Sigmoid colon (tissue), 6 donors: ENCODE measurements at regions not wholly inside any gene's neighbourhood (a gene's known extent, or its start where the extent isn't known, plus 50 kb on each side); places are given as distances from the start of the nearest gene placed in this dataset.
A peak's percentile ranks its signal among the peaks of the same experiment; 100 is the strongest.

Source experiments
- DNase-seq: peaks from one replicate; pipeline ENCODE4 v3.0.0-alpha.2; 2019
- H3K27ac ChIP-seq, 4 donors: fragments of 200-600 bp; sonication (generic); one replicate each; pipeline ENCODE4 v1.5.1; 2016 to 2019; ENCODE audit warnings: mild to moderate bottlenecking in 1 of 4
- H3K27me3 ChIP-seq, 3 donors: fragments of 200-600 bp; sonication (generic); one replicate each; pipeline ENCODE4 v1.5.1; 2019; ENCODE audit warnings: mild to moderate bottlenecking in 1 of 3
- H3K36me3 ChIP-seq, 4 donors: fragments of 200-600 bp; sonication (generic); one replicate each; pipeline ENCODE4 v1.5.1; 2016 to 2019
- H3K4me1 ChIP-seq, 4 donors: fragments of 200-600 bp; sonication (generic); one replicate each; pipeline ENCODE4 v1.5.1; 2017 to 2019
- H3K4me3 ChIP-seq, 4 donors: fragments of 200-600 bp; sonication (generic); one replicate each; pipeline ENCODE4 v1.5.1; 2017 to 2019; ENCODE audit warnings: mild to moderate bottlenecking in 2 of 4, moderate library complexity in 1 of 4
- H3K9me3 ChIP-seq, 4 donors: fragments of 200-600 bp in 3 of 4; sonication (generic) in 3 of 4; one replicate each; pipeline versions ENCODE4 v1.5.1 to v1.6.1; 2013 to 2019
- CTCF ChIP-seq, 4 experiments: fragments of 450-650 bp in 3 of 4; fragments of 200-600 bp in 1 of 4; IDR thresholded peaks; one replicate each; pipeline ENCODE4 v1.5.1; 2016 to 2019; ENCODE audit warnings: antibody characterized with exemption in 4 of 4, mild to moderate bottlenecking in 3 of 4, moderate library complexity in 2 of 4
- EP300 ChIP-seq, 4 donors: sonication (generic); formaldehyde crosslinking; IDR thresholded peaks; one replicate each; pipeline ENCODE4 v1.6.1; 2017; ENCODE audit warnings: antibody characterized with exemption in 4 of 4
- POLR2A ChIP-seq, 2 donors: fragments of 450-650 bp; IDR thresholded peaks; one replicate each; pipeline ENCODE4 v1.6.1; 2016; ENCODE audit warnings: antibody characterized with exemption in 2 of 2, mild to moderate bottlenecking in 2 of 2, moderate library complexity in 2 of 2
- POLR2AphosphoS5 ChIP-seq, 4 donors: sonication (generic); formaldehyde crosslinking; IDR thresholded peaks; one replicate each; pipeline ENCODE4 v1.6.1; 2017; ENCODE audit warnings: antibody characterized with exemption in 4 of 4
- WGBS, 2 donors: extraction: QIAGEN DNeasy Blood & Tissue Kit; methylation state at CpG; one replicate each; pipeline ENCODE4 v1.1.7; 2013; 5-methylcytosine and 5-hydroxymethylcytosine counted together
- intact Hi-C: fragments of 100-400 bp; cut with DNase I; formaldehyde crosslinking; loops from one replicate; pipeline ENCODE4 v1.15.1; 2023
- donor health status: healthy with polysubstance abuse.
- donor health status: healthy.

GRCh38 chr2:171253279-171253678, 92.6 kb upstream of the TLK1 start:
- Histone ChIP-seq H3K27ac (peak overlapping the region; percentile 63 to 75 (median 70)), H3K27me3 (no peaks in the 10 kb centered on the region), H3K36me3 (no peaks in the 10 kb centered on the region), H3K9me3 (no peaks in the 10 kb centered on the region), H3K4me1 (peaks cover 0 to 23% (median 14%) of the 10 kb centered on the region in 4 donors), H3K4me3 (peak overlapping the region in 1 of 4 donors; percentile 0)
- 78 to 88% methylated on average over 1 of the region's 1 CpG for WGBS, 2 donors
- intact Hi-C loops: loop anchor here (5.0 kb wide), 1 partner anchor 91 kb away; the partner anchor contains the start of gene TLK1
- TF ChIP-seq EP300 (IDR thresholded peaks at IDR 0.05) (no peak), POLR2AphosphoS5 (IDR thresholded peaks at IDR 0.05) (no peak), POLR2A (IDR thresholded peaks at IDR 0.05) (no peak), CTCF (IDR thresholded peaks at IDR 0.05) (no peak)
- DNase-seq: no peak

GRCh38 chr2:171249689-171250088, 89.0 kb upstream of the TLK1 start:
- Histone ChIP-seq H3K36me3 (no peaks in the 10 kb centered on the region), H3K4me3 (no peak overlapping the region), H3K9me3 (peaks cover 0 to 12% (median 5%) of the 10 kb centered on the region in 4 donors), H3K27me3 (no peaks in the 10 kb centered on the region), H3K4me1 (peaks cover 0 to 23% (median 14%) of the 10 kb centered on the region in 4 donors), H3K27ac (no peak overlapping the region)
- 75 to 92% methylated on average over 1 of the region's 1 CpG for WGBS, 2 donors
- intact Hi-C loops: loop anchor here (5.0 kb wide), 1 partner anchor 87 kb away; the partner anchor contains the start of gene TLK1
- DNase-seq: no peak
- TF ChIP-seq EP300 (IDR thresholded peaks at IDR 0.05) (no peak), CTCF (IDR thresholded peaks at IDR 0.05) (no peak), POLR2AphosphoS5 (IDR thresholded peaks at IDR 0.05) (no peak), POLR2A (IDR thresholded peaks at IDR 0.05) (no peak)

- Histone ChIP-seq H3K4me1 (peaks cover 0 to 6% (median 4%) of the 10 kb centered on the region in 4 donors), H3K9me3 (peaks cover 0 to 12% (median 5%) of the 10 kb centered on the region in 4 donors), H3K36me3 (no peaks in the 10 kb centered on the region), H3K4me3 (no peak overlapping the region), H3K27ac (no peak overlapping the region), H3K27me3 (no peaks in the 10 kb centered on the region)
- 60 to 83% methylated on average over 8 of the region's 8 CpGs for WGBS, 2 donors
- DNase-seq: no peak
- no peak for TF ChIP-seq POLR2AphosphoS5 (IDR thresholded peaks at IDR 0.05)
- no peak for TF ChIP-seq CTCF (IDR thresholded peaks at IDR 0.05)
- no peak for TF ChIP-seq EP300 (IDR thresholded peaks at IDR 0.05)
- TF ChIP-seq POLR2A (IDR thresholded peaks at IDR 0.05): no peak
- intact Hi-C loops: no loop called here
Observed at GRCh38 chr2:171247741-171248662, 87.3 kb upstream of the TLK1 start.

- no peaks in the 10 kb centered on the region for H3K36me3 ChIP-seq
- no peak for TF ChIP-seq POLR2AphosphoS5 (IDR thresholded peaks at IDR 0.05)
- TF ChIP-seq CTCF (IDR thresholded peaks at IDR 0.05): no peak
- H3K27ac ChIP-seq: no peak overlapping the region
- 85 to 94% methylated on average over 2 of the region's 2 CpGs for WGBS, 2 donors
- no peak for DNase-seq
- H3K4me3 ChIP-seq: no peak overlapping the region
- intact Hi-C loops: no loop called here
- peaks cover 0 to 12% (median 5%) of the 10 kb centered on the region in 4 donors for H3K9me3 ChIP-seq
- H3K27me3 ChIP-seq: no peaks in the 10 kb centered on the region
- no peaks in the 10 kb centered on the region for H3K4me1 ChIP-seq
Observed at GRCh38 chr2:171244970-171245782, 84.5 kb upstream of the TLK1 start.
